K562 (cell line): ENCODE measurements at regions not wholly inside any gene's neighbourhood (a gene's known extent, or its start where the extent isn't known, plus 50 kb on each side); places are given as distances from the start of the nearest gene placed in this dataset.

Experiments
- ATF7 ChIP-seq: fragments of 450-650 bp; IDR thresholded peaks from 2 replicates; pipeline ENCODE4 v1.7.1; 2014; ENCODE audit warnings: mild to moderate bottlenecking, moderate library complexity
- BDP1 ChIP-seq: IDR thresholded peaks from 3 replicates; pipeline ENCODE4 v1.6.1; 2011; ENCODE audit not compliant: insufficient read length, insufficient read depth
- CEBPG ChIP-seq, 3 experiments: fragments of 200-800 bp in 1 of 3; sonication (Bioruptor generic) in 1 of 3; sonication (generic) in 1 of 3; formaldehyde crosslinking in 1 of 3; IDR thresholded peaks in 2 of 3; conservative IDR thresholded peaks in 1 of 3; 2 replicates each; pipeline versions ENCODE4 v1.6.1 to v1.8.0; 2016 to 2022; ENCODE audit warnings: missing compliant biosample characterization in 2 of 3, missing genetic modification characterization in 2 of 3, mild to moderate bottlenecking in 1 of 3, missing genetic modification reagents in 1 of 3
- CXXC5 ChIP-seq: fragments of 250-450 bp; sonication (Bioruptor Pico); IDR thresholded peaks from 2 replicates; pipeline ENCODE4 v1.8.0; 2022; ENCODE audit warnings: inconsistent platforms, mild to moderate bottlenecking, moderate library complexity
- DMBX1 ChIP-seq: fragments of 250-450 bp; sonication (Bioruptor Pico); IDR thresholded peaks from 2 replicates; pipeline ENCODE4 v1.8.0; 2022; ENCODE audit warnings: inconsistent platforms, mild to moderate bottlenecking, moderate library complexity, borderline replicate concordance
- ESRRA ChIP-seq: fragments of 450-650 bp; IDR thresholded peaks from 2 replicates; pipeline ENCODE4 v1.6.1; 2014; ENCODE audit warnings: low read depth, mild to moderate bottlenecking, moderate library complexity, borderline replicate concordance
- ETV1 ChIP-seq: fragments of 450-650 bp; conservative IDR thresholded peaks from 2 replicates; pipeline ENCODE4 v1.6.1; 2016; ENCODE audit warnings: missing genetic modification characterization, control low read depth, low read depth, missing compliant biosample characterization
- HNRNPL ChIP-seq: fragments of 200-400 bp; formaldehyde crosslinking; IDR thresholded peaks from 2 replicates; pipeline ENCODE4 v1.6.1; 2017; ENCODE audit warnings: low read depth, mild to moderate bottlenecking, low read length
- JUNB ChIP-seq: fragments of 450-650 bp; formaldehyde crosslinking; conservative IDR thresholded peaks from 2 replicates; pipeline ENCODE4 v1.4.0; 2020; ENCODE audit warnings: mild to moderate bottlenecking
- MXD1 ChIP-seq: fragments of 250-450 bp; sonication (Bioruptor Pico); IDR thresholded peaks from 2 replicates; pipeline ENCODE4 v1.8.0; 2021; ENCODE audit warnings: borderline replicate concordance, mild to moderate bottlenecking, moderate library complexity; ENCODE audit not compliant: poor library complexity, severe bottlenecking
- PHTF2 ChIP-seq: fragments of 250-450 bp; sonication (Bioruptor Pico); IDR thresholded peaks from 2 replicates; pipeline ENCODE4 v1.5.0; 2021; ENCODE audit warnings: mild to moderate bottlenecking
- SMARCE1 ChIP-seq: fragments of 450-650 bp; IDR thresholded peaks from 2 replicates; pipeline ENCODE4 v1.7.1; 2016; ENCODE audit warnings: mild to moderate bottlenecking
- SRSF3 ChIP-seq: fragments of 200-400 bp; formaldehyde crosslinking; IDR thresholded peaks from 2 replicates; pipeline ENCODE4 v1.6.1; 2016; ENCODE audit warnings: mild to moderate bottlenecking, low read length, moderate library complexity; ENCODE audit not compliant: insufficient read depth
- TGIF2 ChIP-seq: sonication (generic); formaldehyde crosslinking; IDR thresholded peaks from 2 replicates; pipeline ENCODE4 v1.8.1; 2022; ENCODE audit warnings: mild to moderate bottlenecking, missing genetic modification reagents, moderate library complexity
- ZNF347 ChIP-seq: fragments of 450-650 bp; formaldehyde crosslinking; IDR thresholded peaks from 2 replicates; pipeline ENCODE4 v1.4.0; 2020; ENCODE audit warnings: low read depth, mild to moderate bottlenecking, moderate library complexity
- ZNF584 ChIP-seq: fragments of 200-800 bp; sonication (Bioruptor generic); IDR thresholded peaks from 2 replicates; pipeline ENCODE4 v1.6.1; 2016; ENCODE audit warnings: low read depth, mild to moderate bottlenecking, missing genetic modification characterization, missing compliant biosample characterization
- ZNF766 ChIP-seq: fragments of 200-800 bp; sonication (Bioruptor generic); conservative IDR thresholded peaks from 2 replicates; pipeline ENCODE4 v1.6.1; 2016; ENCODE audit warnings: missing genetic modification characterization, missing compliant biosample characterization
- TF ChIP-seq, protein P1 (sequence below): fragments of 200-800 bp; sonication (Bioruptor generic); IDR thresholded peaks from 2 replicates; pipeline ENCODE4 v1.6.1; 2017; ENCODE audit warnings: missing genetic modification characterization, missing compliant biosample characterization
- TF ChIP-seq, protein P2 (sequence below), 2 experiments: IDR thresholded peaks in 1 of 2; conservative IDR thresholded peaks in 1 of 2; 2 replicates each; pipeline ENCODE4 v1.6.1; 2016; ENCODE audit warnings: low read depth in 2 of 2, mild to moderate bottlenecking in 1 of 2, missing compliant biosample characterization in 1 of 2, missing genetic modification characterization in 1 of 2, moderate library complexity in 1 of 2
- TF ChIP-seq, protein P3 (sequence below): fragments of 450-650 bp; IDR thresholded peaks from 2 replicates; pipeline ENCODE4 v1.6.1; 2016

GRCh38 chr12:9340422-9341259 is 132.4 kb upstream of the PZP start (continued):
- peak; percentile 53; the same call in 1 of the 2 replicates for TF ChIP-seq ZNF766 (CRISPR knock-in tag)
- no peak for TF ChIP-seq BDP1
- no peak for TF ChIP-seq SRSF3
- TF ChIP-seq, protein P1, sequence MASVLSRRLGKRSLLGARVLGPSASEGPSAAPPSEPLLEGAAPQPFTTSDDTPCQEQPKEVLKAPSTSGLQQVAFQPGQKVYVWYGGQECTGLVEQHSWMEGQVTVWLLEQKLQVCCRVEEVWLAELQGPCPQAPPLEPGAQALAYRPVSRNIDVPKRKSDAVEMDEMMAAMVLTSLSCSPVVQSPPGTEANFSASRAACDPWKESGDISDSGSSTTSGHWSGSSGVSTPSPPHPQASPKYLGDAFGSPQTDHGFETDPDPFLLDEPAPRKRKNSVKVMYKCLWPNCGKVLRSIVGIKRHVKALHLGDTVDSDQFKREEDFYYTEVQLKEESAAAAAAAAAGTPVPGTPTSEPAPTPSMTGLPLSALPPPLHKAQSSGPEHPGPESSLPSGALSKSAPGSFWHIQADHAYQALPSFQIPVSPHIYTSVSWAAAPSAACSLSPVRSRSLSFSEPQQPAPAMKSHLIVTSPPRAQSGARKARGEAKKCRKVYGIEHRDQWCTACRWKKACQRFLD (CRISPR knock-in tag) = 0 out of 2 replicates have a peak, but pooled peaks have one; percentile 24
- peak; percentile 85 for TF ChIP-seq ZNF584 (CRISPR knock-in tag)
- TF ChIP-seq DMBX1 = peak; percentile 52; the same call in 1 of the 2 replicates
- TF ChIP-seq, protein P2, sequence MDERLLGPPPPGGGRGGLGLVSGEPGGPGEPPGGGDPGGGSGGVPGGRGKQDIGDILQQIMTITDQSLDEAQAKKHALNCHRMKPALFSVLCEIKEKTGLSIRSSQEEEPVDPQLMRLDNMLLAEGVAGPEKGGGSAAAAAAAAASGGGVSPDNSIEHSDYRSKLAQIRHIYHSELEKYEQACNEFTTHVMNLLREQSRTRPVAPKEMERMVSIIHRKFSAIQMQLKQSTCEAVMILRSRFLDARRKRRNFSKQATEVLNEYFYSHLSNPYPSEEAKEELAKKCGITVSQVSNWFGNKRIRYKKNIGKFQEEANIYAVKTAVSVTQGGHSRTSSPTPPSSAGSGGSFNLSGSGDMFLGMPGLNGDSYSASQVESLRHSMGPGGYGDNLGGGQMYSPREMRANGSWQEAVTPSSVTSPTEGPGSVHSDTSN (CRISPR knock-in tag; IDR thresholded peaks at IDR 0.05; ENCODE audit: low read depth) = no peak
- TF ChIP-seq, protein P2 (tag; conservative IDR thresholded peaks at IDR 0.05; ENCODE audit: low read depth) = peak; percentile 81
- no peak for TF ChIP-seq PHTF2 (CRISPR knock-in tag)
- no peak for TF ChIP-seq ZNF347 (CRISPR knock-in tag)
- no peak for TF ChIP-seq MXD1 (CRISPR knock-in tag)
- TF ChIP-seq TGIF2 (CRISPR knock-in tag) = no peak
- peak; percentile 49 for TF ChIP-seq ETV1 (tag)
- TF ChIP-seq CXXC5 (CRISPR knock-in tag) = peak; percentile 61
- no peak for TF ChIP-seq SMARCE1
- peak; percentile 92 for TF ChIP-seq ATF7
- TF ChIP-seq JUNB = peak; percentile 79
- TF ChIP-seq, protein P3, sequence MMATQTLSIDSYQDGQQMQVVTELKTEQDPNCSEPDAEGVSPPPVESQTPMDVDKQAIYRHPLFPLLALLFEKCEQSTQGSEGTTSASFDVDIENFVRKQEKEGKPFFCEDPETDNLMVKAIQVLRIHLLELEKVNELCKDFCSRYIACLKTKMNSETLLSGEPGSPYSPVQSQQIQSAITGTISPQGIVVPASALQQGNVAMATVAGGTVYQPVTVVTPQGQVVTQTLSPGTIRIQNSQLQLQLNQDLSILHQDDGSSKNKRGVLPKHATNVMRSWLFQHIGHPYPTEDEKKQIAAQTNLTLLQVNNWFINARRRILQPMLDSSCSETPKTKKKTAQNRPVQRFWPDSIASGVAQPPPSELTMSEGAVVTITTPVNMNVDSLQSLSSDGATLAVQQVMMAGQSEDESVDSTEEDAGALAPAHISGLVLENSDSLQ = peak; percentile 66
- no peak for TF ChIP-seq HNRNPL
- 0 out of 2 replicates have a peak, but pooled peaks have one; percentile 29 for TF ChIP-seq ESRRA
- TF ChIP-seq CEBPG (CRISPR knock-in tag; IDR thresholded peaks at IDR 0.05) = no peak
- TF ChIP-seq CEBPG (tag; conservative IDR thresholded peaks at IDR 0.05 in 1 of 2, IDR thresholded peaks at IDR 0.05 in 1 of 2) = peak; percentile 48 to 92; a peak in 3 of 4 replicates
